OCI-LY1 (cell line): ENCODE measurements at regions not wholly inside any gene's neighbourhood (a gene's known extent, or its start where the extent isn't known, plus 50 kb on each side); places are given as distances from the start of the nearest gene placed in this dataset.

Source experiments
- H2AFZ ChIP-seq: fragments of 200-600 bp; sonication (generic), shearing (Covaris generic); 2 replicates; pipeline ENCODE4 v1.6.0; 2014; ENCODE audit warnings: antibody characterized with exemption, mild to moderate bottlenecking, low read length
- H3F3A ChIP-seq: fragments of 200-600 bp; sonication (generic), shearing (Covaris generic); 2 replicates; pipeline ENCODE4 v1.6.0; 2014; ENCODE audit warnings: mild to moderate bottlenecking, antibody characterized with exemption, low read length, moderate library complexity; ENCODE audit not compliant: insufficient read depth
- H3K27ac ChIP-seq: fragments of 200-600 bp; sonication (generic); 2 replicates; pipeline ENCODE4 v1.5.1; 2014; ENCODE audit warnings: low read length, mixed run types, mild to moderate bottlenecking, low read depth; ENCODE audit not compliant: poor library complexity, severe bottlenecking
- H3K27me3 ChIP-seq: fragments of 200-600 bp; sonication (generic); 2 replicates; pipeline ENCODE4 v1.6.0; 2014; ENCODE audit warnings: antibody characterized with exemption, mild to moderate bottlenecking, low read length, moderate library complexity; ENCODE audit not compliant: insufficient read depth
- H3K36me3 ChIP-seq: fragments of 200-600 bp; sonication (generic); 2 replicates; pipeline ENCODE4 v1.6.1; 2014; ENCODE audit warnings: mild to moderate bottlenecking, antibody characterized with exemption, low read length, moderate library complexity, mixed read lengths; ENCODE audit not compliant: insufficient read depth
- H3K4me1 ChIP-seq: fragments of 200-600 bp; sonication (generic); 2 replicates; pipeline ENCODE4 v1.5.1; 2014; ENCODE audit warnings: mild to moderate bottlenecking, low read length, moderate library complexity; ENCODE audit not compliant: insufficient read depth, severe bottlenecking
- H3K4me2 ChIP-seq: fragments of 200-600 bp; sonication (generic), shearing (Covaris generic); 2 replicates; pipeline ENCODE4 v1.6.1; 2014; ENCODE audit warnings: low read length
- H3K4me3 ChIP-seq: fragments of 200-600 bp; sonication (generic); 2 replicates; pipeline ENCODE4 v1.5.1; 2014; ENCODE audit warnings: low read length, low read depth, mild to moderate bottlenecking, mixed read lengths; ENCODE audit not compliant: poor library complexity, severe bottlenecking
- H3K79me2 ChIP-seq: fragments of 200-600 bp; shearing (Covaris generic); 2 replicates; pipeline ENCODE4 v1.6.1; 2016; ENCODE audit warnings: mixed run types, low read length, mixed read lengths; ENCODE audit not compliant: insufficient read depth
- H3K9ac ChIP-seq: fragments of 200-600 bp; sonication (generic), shearing (Covaris generic); 2 replicates; pipeline ENCODE4 v1.6.1; 2014; ENCODE audit warnings: mild to moderate bottlenecking, low read length, mixed read lengths
- H3K9me2 ChIP-seq: fragments of 200-600 bp; sonication (generic), shearing (Covaris generic); 2 replicates; pipeline ENCODE4 v1.6.1; 2014; ENCODE audit warnings: low read depth, mild to moderate bottlenecking, low read length, mixed read lengths
- H3K9me3 ChIP-seq: fragments of 200-600 bp; shearing (Covaris generic); 2 replicates; pipeline ENCODE4 v1.6.1; 2014; ENCODE audit warnings: low read length, mixed read lengths
- H4K20me1 ChIP-seq: fragments of 200-600 bp; sonication (generic), shearing (Covaris generic); 2 replicates; pipeline ENCODE4 v1.6.0; 2016; ENCODE audit warnings: mild to moderate bottlenecking, low read length; ENCODE audit not compliant: insufficient read depth
- EZH2 ChIP-seq: fragments of 200-600 bp; sonication (generic), shearing (Covaris generic); IDR thresholded peaks from 2 replicates; pipeline ENCODE4 v1.8.0; 2017; ENCODE audit warnings: borderline replicate concordance, mixed run types, mild to moderate bottlenecking, antibody characterized with exemption, low read length, moderate library complexity, mixed read lengths
- TF ChIP-seq, protein P1 (sequence below): fragments of 200-600 bp; sonication (generic), shearing (Covaris generic); IDR thresholded peaks from 2 replicates; pipeline ENCODE4 v1.5.1; 2017; ENCODE audit warnings: mild to moderate bottlenecking, antibody characterized with exemption, low read length, moderate library complexity, mixed read lengths

DNA sequence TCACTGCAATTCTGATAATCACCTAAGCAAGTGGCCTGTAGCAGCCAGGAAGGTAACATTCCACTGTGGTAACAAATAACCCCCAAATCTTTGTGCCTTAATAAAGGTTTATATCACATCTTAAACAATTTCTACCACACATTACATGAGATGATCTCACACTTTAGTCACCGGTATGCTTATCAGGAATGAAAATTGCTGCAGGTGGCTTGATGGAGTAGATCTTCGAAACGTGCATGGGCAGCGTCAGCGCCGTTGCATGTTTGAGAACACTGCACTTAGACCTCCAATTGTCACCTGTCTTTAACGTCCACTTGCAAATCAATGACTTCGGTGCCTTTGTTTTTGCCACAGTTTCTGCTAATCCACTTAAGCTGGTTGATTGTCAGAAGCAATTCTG lies 477.4 kb downstream of the VRK1 start:
- no peak overlapping the region for H3K27ac ChIP-seq
- H2AFZ ChIP-seq: no peak overlapping the region
- TF ChIP-seq, protein P1, sequence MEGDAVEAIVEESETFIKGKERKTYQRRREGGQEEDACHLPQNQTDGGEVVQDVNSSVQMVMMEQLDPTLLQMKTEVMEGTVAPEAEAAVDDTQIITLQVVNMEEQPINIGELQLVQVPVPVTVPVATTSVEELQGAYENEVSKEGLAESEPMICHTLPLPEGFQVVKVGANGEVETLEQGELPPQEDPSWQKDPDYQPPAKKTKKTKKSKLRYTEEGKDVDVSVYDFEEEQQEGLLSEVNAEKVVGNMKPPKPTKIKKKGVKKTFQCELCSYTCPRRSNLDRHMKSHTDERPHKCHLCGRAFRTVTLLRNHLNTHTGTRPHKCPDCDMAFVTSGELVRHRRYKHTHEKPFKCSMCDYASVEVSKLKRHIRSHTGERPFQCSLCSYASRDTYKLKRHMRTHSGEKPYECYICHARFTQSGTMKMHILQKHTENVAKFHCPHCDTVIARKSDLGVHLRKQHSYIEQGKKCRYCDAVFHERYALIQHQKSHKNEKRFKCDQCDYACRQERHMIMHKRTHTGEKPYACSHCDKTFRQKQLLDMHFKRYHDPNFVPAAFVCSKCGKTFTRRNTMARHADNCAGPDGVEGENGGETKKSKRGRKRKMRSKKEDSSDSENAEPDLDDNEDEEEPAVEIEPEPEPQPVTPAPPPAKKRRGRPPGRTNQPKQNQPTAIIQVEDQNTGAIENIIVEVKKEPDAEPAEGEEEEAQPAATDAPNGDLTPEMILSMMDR: no peak
- TF ChIP-seq EZH2: no peak
- no peaks in the 10 kb centered on the region for H3K4me1 ChIP-seq
- H3K36me3 ChIP-seq: no peaks in the 10 kb centered on the region
- H4K20me1 ChIP-seq: no peaks in the 10 kb centered on the region
- no peak overlapping the region for H3K4me2 ChIP-seq
- H3K9me3 ChIP-seq: no peaks in the 10 kb centered on the region
- no peaks in the 10 kb centered on the region for H3K9me2 ChIP-seq
- H3K27me3 ChIP-seq: no peaks in the 10 kb centered on the region
- H3F3A ChIP-seq: no peaks in the 10 kb centered on the region
- no peaks in the 10 kb centered on the region for H3K79me2 ChIP-seq
- H3K4me3 ChIP-seq: no peak overlapping the region
- no peak overlapping the region for H3K9ac ChIP-seq

DNA sequence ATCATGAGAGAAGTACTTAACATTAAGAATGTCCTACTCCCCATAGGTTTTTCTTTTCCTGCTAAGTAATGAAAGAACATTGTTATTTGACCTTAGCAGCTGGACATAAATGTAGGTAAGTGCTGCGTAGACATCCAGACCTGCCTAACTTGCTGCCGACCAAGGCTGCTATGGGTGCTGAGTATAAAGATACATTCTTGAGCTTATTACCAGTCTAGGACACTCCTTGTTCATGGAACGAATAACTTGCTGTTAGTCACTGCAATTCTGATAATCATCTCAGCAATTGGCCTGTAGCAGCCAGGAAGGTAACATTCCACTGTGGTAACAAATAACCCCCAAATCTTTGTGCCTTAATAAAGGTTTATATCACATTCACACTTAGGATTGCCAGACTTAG lies 478.1 kb downstream of the VRK1 start:
- Histone ChIP-seq H3K4me3 (no peak overlapping the region), H3K79me2 (no peaks in the 10 kb centered on the region), H3K27me3 (no peaks in the 10 kb centered on the region), H2AFZ (no peak overlapping the region), H3K9me3 (no peaks in the 10 kb centered on the region), H3K9me2 (no peaks in the 10 kb centered on the region), H3K4me2 (no peak overlapping the region), H3F3A (no peaks in the 10 kb centered on the region), H4K20me1 (no peaks in the 10 kb centered on the region), H3K27ac (no peak overlapping the region), H3K4me1 (no peaks in the 10 kb centered on the region), H3K9ac (no peak overlapping the region), H3K36me3 (no peaks in the 10 kb centered on the region)
- TF ChIP-seq, protein P1: no peak
- TF ChIP-seq EZH2: no peak

DNA sequence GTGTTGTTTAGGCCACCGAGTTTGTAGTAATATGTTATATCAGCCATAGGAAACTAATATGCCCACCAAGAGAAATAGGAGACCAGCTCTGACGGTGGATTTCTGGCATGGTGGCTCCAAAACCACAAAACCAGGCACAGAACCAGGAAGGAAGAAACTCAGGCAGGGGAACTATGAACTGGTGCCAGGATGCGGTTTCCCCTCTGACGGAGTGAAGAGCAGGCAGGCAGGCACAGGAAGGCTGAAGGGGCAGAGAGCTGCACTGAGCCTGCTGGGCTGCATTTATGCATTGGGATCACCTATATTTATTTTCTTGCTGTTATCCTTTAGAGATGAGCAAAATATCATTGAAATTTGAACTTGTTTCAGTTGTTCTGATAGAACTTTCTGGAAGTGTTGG lies 479.4 kb downstream of the VRK1 start:
- Histone ChIP-seq H3K4me3 (no peak overlapping the region), H3K27me3 (no peaks in the 10 kb centered on the region), H3K9ac (no peak overlapping the region), H3F3A (no peaks in the 10 kb centered on the region), H3K9me3 (no peaks in the 10 kb centered on the region), H3K27ac (no peak overlapping the region), H3K79me2 (no peaks in the 10 kb centered on the region), H3K4me2 (no peak overlapping the region), H3K9me2 (no peaks in the 10 kb centered on the region), H3K36me3 (no peaks in the 10 kb centered on the region), H4K20me1 (no peaks in the 10 kb centered on the region), H3K4me1 (no peaks in the 10 kb centered on the region), H2AFZ (no peak overlapping the region)
- TF ChIP-seq, protein P1: no peak
- no peak for TF ChIP-seq EZH2
